Esophagus squamous epithelium (tissue), 5 donors: ENCODE measurements at regions not wholly inside any gene's neighbourhood (a gene's known extent, or its start where the extent isn't known, plus 50 kb on each side); places are given as distances from the start of the nearest gene placed in this dataset.

ENCODE experiments used
- DNase-seq: peaks from one replicate; lab custom pipeline; 2025; lab: John Stamatoyannopoulos, UW
- H3K27ac ChIP-seq, 4 donors: fragments of 200-600 bp; sonication (generic); one replicate each; pipeline ENCODE4 v1.5.1; 2016 to 2019; ENCODE audit warnings: mild to moderate bottlenecking in 1 of 4
- H3K27me3 ChIP-seq, 4 donors: fragments of 200-600 bp; sonication (generic); 1 replicate in 3 of 4; 2 replicates in 1 of 4; pipeline versions ENCODE4 v1.5.1 to v1.6.0; 2017 to 2021; ENCODE audit warnings: antibody characterized with exemption in 1 of 4
- H3K36me3 ChIP-seq, 3 donors: fragments of 200-600 bp; sonication (generic); one replicate each; pipeline ENCODE4 v1.5.1; 2016 to 2019
- H3K4me1 ChIP-seq, 3 donors: fragments of 200-600 bp; sonication (generic); one replicate each; pipeline ENCODE4 v1.5.1; 2017 to 2019
- H3K4me3 ChIP-seq, 4 donors: fragments of 200-600 bp; sonication (generic); 1 replicate in 3 of 4; 2 replicates in 1 of 4; pipeline ENCODE4 v1.5.1; 2016 to 2019; ENCODE audit warnings: mild to moderate bottlenecking in 2 of 4, moderate library complexity in 1 of 4
- H3K9me3 ChIP-seq, 3 donors: fragments of 200-600 bp; sonication (generic); one replicate each; pipeline ENCODE4 v1.5.1; 2016 to 2019
- POLR2A ChIP-seq, 4 donors: fragments of 450-650 bp; IDR thresholded peaks; one replicate each; pipeline ENCODE4 v1.6.1; 2017; ENCODE audit warnings: antibody characterized with exemption in 4 of 4, mild to moderate bottlenecking in 4 of 4, moderate library complexity in 3 of 4
- WGBS, 2 donors: methylation state at CpG; one replicate each; pipeline ENCODE4 v1.1.5; 2018; 5-methylcytosine and 5-hydroxymethylcytosine counted together
- intact Hi-C: fragments of 100-400 bp; cut with DNase I; formaldehyde crosslinking; loops from one replicate; pipeline ENCODE4 v1.15.0; 2022
- TF ChIP-seq, protein P1 (sequence below), 6 experiments: fragments of 450-650 bp in 4 of 6; fragments of 200-600 bp in 2 of 6; sonication (generic) in 2 of 6; IDR thresholded peaks; one replicate each; pipeline ENCODE4 v1.5.1; 2016 to 2019; ENCODE audit warnings: antibody characterized with exemption in 6 of 6, mild to moderate bottlenecking in 4 of 6, moderate library complexity in 4 of 6
- donor health status: DM: yes; HTN: yes; CAD: no.

DNA sequence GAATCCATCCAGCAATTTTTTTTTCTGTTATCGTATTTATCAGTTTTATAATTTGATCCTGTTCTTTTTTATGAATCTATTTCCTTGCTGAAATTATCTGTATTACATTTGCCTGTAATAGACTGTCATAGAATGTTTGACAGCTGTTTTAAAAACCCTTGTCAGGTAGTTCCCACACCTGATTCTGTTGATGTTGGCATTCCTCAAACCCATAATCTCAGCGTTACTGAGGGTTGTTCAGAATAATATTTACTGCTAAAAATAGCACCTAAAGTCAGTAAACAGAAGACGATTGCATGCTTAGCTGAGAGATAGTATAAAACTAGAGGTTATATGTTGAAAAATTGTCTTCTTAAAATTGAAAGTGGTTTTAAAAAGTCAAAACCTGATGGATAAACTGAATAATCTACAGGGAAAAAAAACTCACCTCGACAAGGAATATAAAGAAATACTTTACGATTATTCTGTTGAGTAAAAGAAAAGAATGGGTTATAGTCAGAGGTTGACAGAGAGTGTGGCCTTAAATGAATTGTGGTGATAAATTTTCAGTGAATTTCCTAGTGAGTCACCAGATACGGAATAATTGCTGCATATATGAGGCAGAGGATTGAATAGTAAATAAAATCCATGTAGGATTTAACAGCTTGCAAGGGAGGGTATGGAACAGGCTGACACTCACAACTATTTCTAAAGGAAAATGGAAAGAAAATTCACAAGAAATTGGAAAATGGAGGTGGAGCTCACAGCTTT, 824.1 kb upstream of the IGFBP3 start:
- Histone ChIP-seq H3K4me3 (no peak overlapping the region), H3K27ac (no peak overlapping the region), H3K27me3 (no peaks in the 10 kb centered on the region), H3K9me3 (no peaks in the 10 kb centered on the region), H3K36me3 (no peaks in the 10 kb centered on the region), H3K4me1 (no peaks in the 10 kb centered on the region)
- intact Hi-C loops: no loop called here
- WGBS, 2 donors: 62 to 63% methylated on average over 6 of the region's 6 CpGs
- no peak for TF ChIP-seq POLR2A (IDR thresholded peaks at IDR 0.05)
- TF ChIP-seq, protein P1, sequence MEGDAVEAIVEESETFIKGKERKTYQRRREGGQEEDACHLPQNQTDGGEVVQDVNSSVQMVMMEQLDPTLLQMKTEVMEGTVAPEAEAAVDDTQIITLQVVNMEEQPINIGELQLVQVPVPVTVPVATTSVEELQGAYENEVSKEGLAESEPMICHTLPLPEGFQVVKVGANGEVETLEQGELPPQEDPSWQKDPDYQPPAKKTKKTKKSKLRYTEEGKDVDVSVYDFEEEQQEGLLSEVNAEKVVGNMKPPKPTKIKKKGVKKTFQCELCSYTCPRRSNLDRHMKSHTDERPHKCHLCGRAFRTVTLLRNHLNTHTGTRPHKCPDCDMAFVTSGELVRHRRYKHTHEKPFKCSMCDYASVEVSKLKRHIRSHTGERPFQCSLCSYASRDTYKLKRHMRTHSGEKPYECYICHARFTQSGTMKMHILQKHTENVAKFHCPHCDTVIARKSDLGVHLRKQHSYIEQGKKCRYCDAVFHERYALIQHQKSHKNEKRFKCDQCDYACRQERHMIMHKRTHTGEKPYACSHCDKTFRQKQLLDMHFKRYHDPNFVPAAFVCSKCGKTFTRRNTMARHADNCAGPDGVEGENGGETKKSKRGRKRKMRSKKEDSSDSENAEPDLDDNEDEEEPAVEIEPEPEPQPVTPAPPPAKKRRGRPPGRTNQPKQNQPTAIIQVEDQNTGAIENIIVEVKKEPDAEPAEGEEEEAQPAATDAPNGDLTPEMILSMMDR (IDR thresholded peaks at IDR 0.05): no peak
- no peak for DNase-seq

DNA sequence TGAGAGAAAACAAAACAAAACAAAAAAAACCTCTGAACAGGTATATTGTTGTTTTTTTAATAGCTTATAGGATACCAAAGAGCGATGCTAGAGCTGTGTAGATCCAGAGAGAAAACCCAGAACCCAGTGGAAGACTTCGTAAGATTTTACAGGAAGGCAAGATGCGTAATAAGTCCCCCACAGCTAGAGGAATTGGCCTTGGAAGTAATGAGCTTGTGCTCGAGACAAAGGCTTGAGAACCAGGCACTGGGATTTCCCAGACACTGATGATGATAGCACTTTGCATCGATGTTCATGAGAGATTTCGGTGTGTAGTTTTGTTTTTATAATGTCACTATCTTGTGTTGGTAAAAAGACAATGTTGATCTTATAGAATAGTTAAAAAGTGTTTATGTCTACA, 821.5 kb upstream of the IGFBP3 start:
- no peaks in the 10 kb centered on the region for H3K27me3 ChIP-seq
- H3K27ac ChIP-seq: no peak overlapping the region
- no peaks in the 10 kb centered on the region for H3K4me1 ChIP-seq
- H3K36me3 ChIP-seq: no peaks in the 10 kb centered on the region
- no peak overlapping the region for H3K4me3 ChIP-seq
- TF ChIP-seq POLR2A (IDR thresholded peaks at IDR 0.05): no peak
- TF ChIP-seq, protein P1 (IDR thresholded peaks at IDR 0.05): no peak
- intact Hi-C loops: no loop called here
- DNase-seq: no peak
- WGBS, 2 donors: 92 to 95% methylated on average over 6 of the region's 6 CpGs
- H3K9me3 ChIP-seq: no peaks in the 10 kb centered on the region

DNA sequence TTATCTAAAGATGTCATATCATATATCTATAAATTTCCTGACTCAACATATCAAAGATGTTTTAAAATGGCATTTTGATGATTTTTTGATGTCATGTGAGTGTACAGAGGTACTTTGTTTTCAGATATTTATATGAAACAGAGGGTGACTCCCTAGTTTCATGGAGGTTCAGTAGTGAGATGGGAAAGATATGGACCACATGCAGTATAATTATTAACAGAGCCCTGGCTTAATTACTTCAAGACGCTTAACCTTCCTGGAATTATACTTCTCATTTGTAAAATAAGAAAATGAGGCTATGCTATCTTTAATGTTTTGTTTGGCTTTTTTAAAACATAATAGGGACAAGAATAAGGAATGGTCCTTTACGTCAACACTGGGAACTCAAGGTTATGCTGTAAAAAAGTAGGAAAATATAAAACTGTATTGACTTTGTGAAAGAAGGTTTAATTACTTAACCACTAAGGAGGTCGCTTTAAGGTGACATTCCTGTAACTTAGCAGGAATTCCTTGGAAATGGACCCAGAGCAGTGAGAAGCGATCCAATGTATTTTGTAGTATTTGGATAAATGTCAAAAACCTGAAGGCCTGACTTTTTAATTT, 821.0 kb upstream of the IGFBP3 start:
- no peak for DNase-seq
- whole genome bisulfite sequencing, 2 donors: 77 to 88% methylated on average over 4 of the region's 4 CpGs
- no peaks in the 10 kb centered on the region for H3K9me3 ChIP-seq
- no peak overlapping the region for H3K4me3 ChIP-seq
- intact Hi-C loops: no loop called here
- H3K36me3 ChIP-seq: no peaks in the 10 kb centered on the region
- no peak for TF ChIP-seq POLR2A (IDR thresholded peaks at IDR 0.05)
- TF ChIP-seq, protein P1 (IDR thresholded peaks at IDR 0.05): no peak
- no peak overlapping the region for H3K27ac ChIP-seq
- no peaks in the 10 kb centered on the region for H3K4me1 ChIP-seq
- no peaks in the 10 kb centered on the region for H3K27me3 ChIP-seq

DNA sequence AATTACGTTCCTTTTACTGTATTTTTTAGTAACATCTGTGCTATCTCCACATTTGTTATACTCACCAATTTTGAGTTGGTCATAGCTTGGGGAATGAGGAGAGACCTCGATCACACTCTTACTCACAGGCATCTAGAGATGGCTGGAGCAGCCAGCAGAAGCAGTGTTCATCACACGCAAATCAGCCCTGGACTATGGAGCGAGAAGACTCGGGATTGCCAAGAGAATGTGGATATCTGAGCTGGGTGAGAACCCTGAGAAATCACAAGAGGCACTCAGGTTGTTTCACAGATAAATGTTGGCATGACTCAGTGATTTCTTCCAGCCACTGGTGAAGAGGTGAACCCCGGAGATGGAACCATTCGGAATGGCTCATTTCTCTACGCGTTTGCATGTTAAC, 820.1 kb upstream of the IGFBP3 start:
- intact Hi-C loops: no loop called here
- no peaks in the 10 kb centered on the region for H3K4me1 ChIP-seq
- 91 to 93% methylated on average over 9 of the region's 9 CpGs for WGBS, 2 donors

More for the DNA sequence above, 820.1 kb upstream of the IGFBP3 start:
- TF ChIP-seq, protein P1 (IDR thresholded peaks at IDR 0.05): no peak
- TF ChIP-seq POLR2A (IDR thresholded peaks at IDR 0.05): no peak
- no peak for DNase-seq
- Histone ChIP-seq H3K9me3 (no peaks in the 10 kb centered on the region), H3K27me3 (no peaks in the 10 kb centered on the region), H3K27ac (no peak overlapping the region), H3K4me3 (no peak overlapping the region), H3K36me3 (no peaks in the 10 kb centered on the region)
